ENCODE measurements at regions not wholly inside any gene's neighbourhood (a gene's known extent, or its start where the extent isn't known, plus 50 kb on each side); places are given as distances from the start of the nearest gene placed in this dataset.

- Mint-ChIP-seq H3K4me3 (no peak overlapping the region), H3K36me3 (ENCODE audit: low read depth) (no peaks in the 10 kb centered on the region), H3K27ac (no peak overlapping the region), H3K4me1 (ENCODE audit: low read depth) (no peaks in the 10 kb centered on the region), H3K27me3 (ENCODE audit: insufficient read depth) (no peaks in the 10 kb centered on the region; the same call in none of the 2 replicates), H3K9me3 (peaks cover 36% of the 10 kb centered on the region)
- no peak for TF ChIP-seq CTCF (IDR thresholded peaks at IDR 0.05)
- DNase-seq = no peak
Observed at GRCh38 chr1:29585656-29586055, 349.3 kb downstream of the PTPRU start.

- Mint-ChIP-seq H3K27ac (no peak overlapping the region), H3K4me3 (no peak overlapping the region), H3K27me3 (ENCODE audit: insufficient read depth) (no peaks in the 10 kb centered on the region; the same call in none of the 2 replicates), H3K36me3 (ENCODE audit: low read depth) (no peaks in the 10 kb centered on the region), H3K4me1 (ENCODE audit: low read depth) (no peaks in the 10 kb centered on the region), H3K9me3 (peaks cover 39% of the 10 kb centered on the region)
- TF ChIP-seq CTCF (IDR thresholded peaks at IDR 0.05) = no peak
- DNase-seq = no peak
Observed at GRCh38 chr1:29585201-29585600, 348.9 kb downstream of the PTPRU start.

GRCh38 chr1:29584776-29585175 lies 348.5 kb downstream of the PTPRU start:
- Mint-ChIP-seq H3K4me3 (no peak overlapping the region), H3K27me3 (ENCODE audit: insufficient read depth) (no peaks in the 10 kb centered on the region; the same call in 1 of the 2 replicates), H3K27ac (no peak overlapping the region), H3K4me1 (ENCODE audit: low read depth) (no peaks in the 10 kb centered on the region), H3K36me3 (ENCODE audit: low read depth) (no peaks in the 10 kb centered on the region), H3K9me3 (peaks cover 37% of the 10 kb centered on the region)
- TF ChIP-seq CTCF (IDR thresholded peaks at IDR 0.05) = no peak
- DNase-seq = no peak

- no peak for TF ChIP-seq CTCF (IDR thresholded peaks at IDR 0.05)
- Mint-ChIP-seq H3K4me1 (ENCODE audit: low read depth) (no peaks in the 10 kb centered on the region), H3K9me3 (peaks cover 37% of the 10 kb centered on the region), H3K27ac (no peak overlapping the region), H3K4me3 (no peak overlapping the region), H3K27me3 (ENCODE audit: insufficient read depth) (no peaks in the 10 kb centered on the region; the same call in 1 of the 2 replicates), H3K36me3 (ENCODE audit: low read depth) (no peaks in the 10 kb centered on the region)
- DNase-seq = no peak
Observed at GRCh38 chr1:29584362-29584761, 348.0 kb downstream of the PTPRU start.

GRCh38 chr1:29583727-29584126 lies 347.4 kb downstream of the PTPRU start:
- Mint-ChIP-seq H3K4me3 (no peak overlapping the region), H3K27ac (no peak overlapping the region), H3K27me3 (ENCODE audit: insufficient read depth) (no peaks in the 10 kb centered on the region; the same call in 1 of the 2 replicates), H3K4me1 (ENCODE audit: low read depth) (no peaks in the 10 kb centered on the region), H3K36me3 (ENCODE audit: low read depth) (no peaks in the 10 kb centered on the region), H3K9me3 (peaks cover 37% of the 10 kb centered on the region)
- DNase-seq = no peak
- TF ChIP-seq CTCF (IDR thresholded peaks at IDR 0.05) = no peak

- H3K4me3 Mint-ChIP-seq = no peak overlapping the region
- no peak for DNase-seq
- peaks cover 27% of the 10 kb centered on the region for H3K9me3 Mint-ChIP-seq
- no peaks in the 10 kb centered on the region for H3K4me1 Mint-ChIP-seq (ENCODE audit: low read depth)
- no peak overlapping the region for H3K27ac Mint-ChIP-seq
- no peak for TF ChIP-seq CTCF (IDR thresholded peaks at IDR 0.05)
- H3K27me3 Mint-ChIP-seq (ENCODE audit: insufficient read depth) = peaks cover 2% of the 10 kb centered on the region; the same call in 1 of the 2 replicates
- no peaks in the 10 kb centered on the region for H3K36me3 Mint-ChIP-seq (ENCODE audit: low read depth)
Observed at GRCh38 chr1:29581256-29581655, 344.9 kb downstream of the PTPRU start.

Measured in HFFc6 (cell line).